OCI-LY3 (cell line): ENCODE measurements at regions not wholly inside any gene's neighbourhood (a gene's known extent, or its start where the extent isn't known, plus 50 kb on each side); places are given as distances from the start of the nearest gene placed in this dataset.
"Not testable (repeated sequence)": the region's sequence is repeated elsewhere in the genome, so short reads cannot be mapped to it uniquely, and the experiment has no call there.

Experiments used
- H2AFZ ChIP-seq: fragments of 200-600, 300-600 bp; shearing (Covaris generic); 2 replicates; pipeline ENCODE4 v1.6.0; 2014; ENCODE audit warnings: antibody characterized with exemption, low read depth, low read length
- H3K27ac ChIP-seq: fragments of 200-600, 300-600 bp; sonication (generic); 2 replicates; pipeline ENCODE4 v1.5.1; 2014; ENCODE audit warnings: mild to moderate bottlenecking, low read length, moderate library complexity, mixed read lengths
- H3K27me3 ChIP-seq: fragments of 200-600, 300-600 bp; sonication (generic); 2 replicates; pipeline ENCODE4 v1.6.1; 2014; ENCODE audit warnings: low read depth, low read length, mixed read lengths
- H3K36me3 ChIP-seq: fragments of 200-600, 300-600 bp; sonication (generic); replicated peaks from 2 replicates; pipeline ENCODE3; 2014; ENCODE audit warnings: low read depth, low read length, mixed read lengths
- H3K4me1 ChIP-seq: fragments of 300-600, 200-600 bp; sonication (generic); 2 replicates; pipeline ENCODE4 v1.6.1; 2014; ENCODE audit warnings: low read length, mixed read lengths
- H3K4me2 ChIP-seq: fragments of 200-600, 300-600 bp; sonication (generic); 2 replicates; pipeline ENCODE4 v1.6.1; 2014; ENCODE audit warnings: low read length, mixed read lengths
- H3K4me3 ChIP-seq: fragments of 300-600, 200-600 bp; sonication (generic); 2 replicates; pipeline ENCODE4 v1.5.1; 2014; ENCODE audit warnings: antibody characterized with exemption, mild to moderate bottlenecking, low read length, moderate library complexity
- H3K79me2 ChIP-seq: fragments of 300-600, 200-600 bp; shearing (Covaris generic); 2 replicates; pipeline ENCODE4 v1.6.1; 2014; ENCODE audit warnings: mild to moderate bottlenecking, low read length, mixed read lengths
- H3K9ac ChIP-seq: fragments of 300-600, 200-600 bp; shearing (Covaris generic); 2 replicates; pipeline ENCODE4 v1.6.0; 2014; ENCODE audit warnings: mild to moderate bottlenecking, low read length, moderate library complexity
- H3K9me3 ChIP-seq: fragments of 200-600, 300-600 bp; shearing (Covaris generic); 2 replicates; pipeline ENCODE4 v1.6.1; 2014; ENCODE audit warnings: low read length, mixed read lengths; ENCODE audit not compliant: insufficient read depth
- H4K20me1 ChIP-seq: fragments of 200-600, 300-600 bp; sonication (generic); 2 replicates; pipeline ENCODE4 v1.6.1; 2016; ENCODE audit warnings: low read length, mixed read lengths; ENCODE audit not compliant: insufficient read depth
- CTCF ChIP-seq: fragments of 200-600, 300-600 bp; sonication (generic); IDR thresholded peaks from 2 replicates; pipeline ENCODE4 v1.5.1; 2014; ENCODE audit warnings: antibody characterized with exemption, low read length, low read depth
- EZH2phosphoT487 ChIP-seq: fragments of 200-600 bp; shearing (Covaris generic); IDR thresholded peaks from 2 replicates; pipeline ENCODE4 v1.6.1; 2018; ENCODE audit warnings: antibody characterized with exemption, mixed run types, low read depth

- not testable (repeated sequence) for H3K79me2 ChIP-seq, H2AFZ ChIP-seq, H3K27me3 ChIP-seq, H3K9me3 ChIP-seq, H4K20me1 ChIP-seq
- TF ChIP-seq EZH2phosphoT487, result peak; percentile 77; the same call in 1 of the 2 replicates
- H3K4me1 ChIP-seq, result peaks cover 62% of the 10 kb centered on the region
- H3K4me3 ChIP-seq, result peak overlapping the region; percentile 59
- H3K9ac ChIP-seq, result peak overlapping the region; percentile 77
- H3K36me3 ChIP-seq, result peaks cover 12% of the 10 kb centered on the region
- H3K4me2 ChIP-seq, result peak overlapping the region; percentile 71
- H3K27ac ChIP-seq, result peak overlapping the region; percentile 97
Measured at GRCh38 chr7:148507064-148507573, 83.4 kb upstream of the C7orf33 start.

- Histone ChIP-seq H3K79me2 (no peaks in the 10 kb centered on the region), H3K27me3 (no peaks in the 10 kb centered on the region), H3K9me3 (peaks cover 8% of the 10 kb centered on the region), H3K4me3 (peak overlapping the region; percentile 59), H2AFZ (0 out of 2 replicates have a peak overlapping the region, but pooled peaks have one; percentile 1), H4K20me1 (no peaks in the 10 kb centered on the region), H3K4me1 (peaks cover 55% of the 10 kb centered on the region), H3K36me3 (peaks cover 12% of the 10 kb centered on the region), H3K4me2 (peak overlapping the region; percentile 71), H3K9ac (peak overlapping the region; percentile 77), H3K27ac (peak overlapping the region; percentile 97)
- no peak for TF ChIP-seq EZH2phosphoT487
- no peak for TF ChIP-seq CTCF
Measured at GRCh38 chr7:148507787-148508186, 82.8 kb upstream of the C7orf33 start.

GRCh38 chr7:148514236-148514635 is 76.3 kb upstream of the C7orf33 start:
- peaks cover under 1% of the 10 kb centered on the region for H3K36me3 ChIP-seq
- no peaks in the 10 kb centered on the region for H3K9me3 ChIP-seq
- no peak overlapping the region for H3K4me3 ChIP-seq
- no peak overlapping the region for H3K27ac ChIP-seq
- no peaks in the 10 kb centered on the region for H3K79me2 ChIP-seq
- peaks cover 7% of the 10 kb centered on the region; the same call in 1 of the 2 replicates for H3K4me1 ChIP-seq
- H3K9ac ChIP-seq, result no peak overlapping the region
- no peaks in the 10 kb centered on the region for H3K27me3 ChIP-seq
- no peak overlapping the region for H3K4me2 ChIP-seq
- TF ChIP-seq EZH2phosphoT487 (no peak), CTCF (no peak)
- no peak overlapping the region for H2AFZ ChIP-seq
- H4K20me1 ChIP-seq, result no peaks in the 10 kb centered on the region

GRCh38 chr7:148515237-148515636 is 75.3 kb upstream of the C7orf33 start:
- no peak overlapping the region for H3K9ac ChIP-seq
- no peak overlapping the region for H3K4me3 ChIP-seq
- no peaks in the 10 kb centered on the region for H3K79me2 ChIP-seq
- no peak overlapping the region; the same call in 1 of the 2 replicates for H2AFZ ChIP-seq
- H3K4me2 ChIP-seq, result no peak overlapping the region
- H3K4me1 ChIP-seq, result peaks cover 14% of the 10 kb centered on the region
- H3K27ac ChIP-seq, result no peak overlapping the region
- no peaks in the 10 kb centered on the region for H3K9me3 ChIP-seq
- no peaks in the 10 kb centered on the region for H3K36me3 ChIP-seq
- TF ChIP-seq CTCF (no peak), EZH2phosphoT487 (no peak)
- no peaks in the 10 kb centered on the region for H3K27me3 ChIP-seq
- no peaks in the 10 kb centered on the region for H4K20me1 ChIP-seq
